ENCODE measurements at regions not wholly inside any gene's neighbourhood (a gene's known extent, or its start where the extent isn't known, plus 50 kb on each side); places are given as distances from the start of the nearest gene placed in this dataset.
"Not testable (repeated sequence)": the region's sequence is repeated elsewhere in the genome, so short reads cannot be mapped to it uniquely, and the experiment has no call there.

DNA sequence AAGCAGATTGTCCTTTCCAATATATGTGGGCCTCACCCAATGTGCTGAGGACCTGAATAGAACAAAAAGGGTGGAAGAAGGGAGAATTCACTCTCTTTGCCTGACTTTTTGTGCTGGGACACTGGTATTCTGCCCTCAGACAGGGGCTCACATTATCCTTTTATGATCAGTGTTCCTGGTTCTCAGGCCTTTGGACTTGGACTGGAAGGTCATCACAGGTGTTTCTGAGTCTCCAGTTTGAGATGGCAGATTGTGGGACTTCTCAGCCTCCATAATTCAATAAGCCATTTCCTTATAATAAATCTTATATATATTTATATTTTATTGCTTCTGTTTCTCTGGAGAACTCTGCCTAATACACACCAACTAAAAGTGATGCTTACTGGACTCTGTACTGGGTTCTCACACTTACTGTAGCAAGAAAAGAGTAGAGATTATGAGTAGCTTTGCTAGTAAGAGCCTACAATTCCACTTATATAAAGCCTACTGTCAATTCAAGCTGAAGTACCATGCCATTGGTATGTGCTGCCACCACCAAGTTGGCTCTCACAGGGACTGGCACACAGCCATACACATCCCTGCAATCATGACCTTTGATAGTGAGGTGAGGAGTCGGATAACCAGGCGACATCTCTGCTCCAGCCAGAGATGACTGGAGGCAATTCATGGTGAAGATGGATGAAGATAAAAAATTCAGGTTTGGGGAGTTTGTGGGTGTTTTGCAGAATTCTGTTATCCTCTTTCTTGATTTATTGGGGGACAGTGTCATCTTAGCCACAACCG lies 130.7 kb upstream of the NR3C1 start:
- no peak for DNase-seq (ENCODE audit: low spot score)

DNA sequence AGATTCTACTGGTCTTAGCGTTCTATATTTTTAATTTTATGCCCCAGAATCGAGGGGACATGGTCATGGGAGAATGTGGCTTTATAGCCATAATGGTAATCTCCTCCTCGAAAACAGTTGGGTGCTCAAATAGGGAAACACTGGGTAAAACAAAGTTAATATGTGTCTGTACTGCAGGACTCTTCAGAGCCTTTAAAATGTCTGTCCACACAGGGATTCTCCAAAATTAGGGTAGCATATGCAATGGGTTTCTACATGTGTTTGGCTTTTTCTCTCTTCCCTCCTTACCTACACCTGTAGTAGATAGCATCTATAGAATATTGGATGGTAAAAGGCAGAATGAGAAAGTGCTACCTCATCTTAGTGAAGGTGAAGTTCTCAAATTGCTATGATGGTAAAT lies 130.0 kb upstream of the NR3C1 start:
- DNase-seq (ENCODE audit: low spot score) = no peak

DNA sequence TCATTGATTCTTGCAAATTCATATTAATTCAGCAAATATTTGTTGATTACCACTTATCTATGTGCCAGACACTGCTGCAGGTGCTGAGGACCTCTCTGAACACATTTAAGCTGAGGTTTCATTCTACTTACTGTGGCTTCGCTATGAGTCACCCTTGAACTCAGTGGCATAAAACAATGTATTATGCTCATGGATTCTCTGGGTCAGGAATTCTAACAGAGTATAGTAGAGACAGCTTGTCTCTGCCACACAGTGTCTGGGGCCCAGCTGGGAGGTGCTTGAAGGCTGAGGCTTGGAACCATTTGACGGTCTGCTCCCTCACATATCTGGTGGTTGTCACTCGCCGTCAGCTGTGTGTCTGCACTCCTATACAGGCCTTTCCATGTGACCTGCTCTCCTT lies 124.3 kb upstream of the NR3C1 start:
- DNase-seq (ENCODE audit: low spot score) = no peak

DNA sequence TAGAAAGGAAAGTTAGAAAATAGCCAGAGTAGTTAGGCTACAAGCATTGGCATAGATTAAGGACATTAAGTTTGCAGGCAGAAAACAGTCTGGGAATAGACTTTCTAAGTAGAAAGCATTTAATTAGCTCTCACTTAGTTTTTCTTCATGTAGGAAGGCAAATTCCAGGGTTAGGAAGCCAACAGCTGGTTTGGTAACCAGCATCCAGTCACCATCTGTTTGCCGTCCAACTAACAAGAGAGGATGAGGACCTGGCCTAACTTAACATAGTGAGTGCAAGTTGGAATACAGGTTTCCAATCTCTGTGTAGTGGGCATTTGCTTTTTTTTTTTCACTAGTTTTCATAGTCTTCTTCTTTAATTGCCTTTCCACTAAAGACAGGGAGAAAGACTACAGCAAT lies 121.7 kb upstream of the NR3C1 start:
- no peak for DNase-seq (ENCODE audit: low spot score)

DNA sequence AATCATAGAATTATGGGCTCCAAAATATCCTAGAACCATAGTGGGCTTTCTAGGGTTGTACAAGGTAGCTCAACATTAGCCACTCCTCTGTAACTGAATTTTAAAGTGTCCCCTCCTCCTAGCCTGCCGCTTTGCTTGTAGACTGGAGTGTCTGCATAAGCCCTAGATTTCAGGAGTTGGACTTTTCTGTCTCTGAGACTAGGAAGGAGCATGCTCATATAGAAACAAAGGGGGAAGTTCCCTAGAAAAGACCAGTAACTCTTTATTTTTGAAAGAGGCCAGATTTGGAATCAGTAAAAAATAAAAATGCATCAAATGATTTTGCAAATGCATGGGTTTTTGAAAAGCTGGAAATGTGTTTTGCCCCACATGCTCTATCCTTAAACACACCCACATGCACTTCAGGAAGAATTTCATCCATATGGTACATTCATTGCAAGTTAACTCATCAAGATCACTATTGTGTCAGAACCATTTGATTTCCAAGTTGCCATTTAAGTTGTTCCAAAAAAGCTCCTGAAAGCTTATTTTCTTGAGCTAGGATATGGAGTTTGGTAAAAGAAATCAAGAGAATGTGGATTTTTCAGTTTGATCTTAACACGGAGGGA lies 121.0 kb upstream of the NR3C1 start:
- no peak for DNase-seq (ENCODE audit: low spot score)

DNA sequence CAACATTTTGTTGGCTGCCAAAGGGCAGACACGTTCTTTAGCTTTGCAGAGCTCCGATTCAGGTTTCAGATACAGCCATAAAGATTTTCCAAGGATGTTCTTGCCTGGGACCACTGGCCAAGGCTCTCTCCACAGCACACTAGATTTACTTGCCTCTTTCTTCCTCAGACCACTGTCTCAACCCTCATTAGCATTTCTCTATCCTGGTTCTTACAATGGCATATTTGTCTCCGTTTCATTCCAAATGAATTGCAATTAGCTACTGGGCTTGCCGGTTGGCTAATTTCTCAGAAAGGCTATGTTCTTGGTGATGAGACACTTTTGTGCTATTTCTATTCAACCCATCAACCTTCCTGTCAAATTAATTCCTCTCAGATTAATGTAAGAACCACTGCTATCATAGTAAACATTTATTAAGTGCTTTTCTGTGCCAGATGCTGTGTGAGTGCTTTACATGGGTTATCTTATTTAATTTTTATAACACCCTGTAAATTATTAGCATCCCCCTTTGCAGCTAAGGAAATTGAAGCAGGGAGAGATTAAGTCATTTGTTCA lies 118.4 kb upstream of the NR3C1 start:
- no peak for DNase-seq (ENCODE audit: low spot score)

DNA sequence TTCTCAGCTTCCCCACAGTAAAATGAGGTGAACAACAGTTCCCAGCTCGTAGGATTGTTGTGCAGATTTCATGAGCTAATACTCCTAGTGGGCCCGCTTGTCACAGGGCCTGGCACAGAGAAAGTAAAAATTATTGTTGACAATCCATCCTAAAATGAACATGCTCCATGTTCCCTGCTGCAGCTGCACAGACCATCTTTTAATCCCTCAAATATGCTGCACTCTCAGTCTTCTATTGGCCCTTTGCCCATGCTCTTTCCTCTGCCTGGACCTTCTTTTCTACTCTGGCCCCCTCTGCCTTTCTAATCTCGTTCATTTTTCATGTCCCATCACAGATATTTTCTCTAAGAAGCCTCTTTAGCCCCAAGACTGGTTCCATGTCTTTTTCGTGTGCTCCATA lies 117.7 kb upstream of the NR3C1 start:
- DNase-seq (ENCODE audit: low spot score) = no peak

DNA sequence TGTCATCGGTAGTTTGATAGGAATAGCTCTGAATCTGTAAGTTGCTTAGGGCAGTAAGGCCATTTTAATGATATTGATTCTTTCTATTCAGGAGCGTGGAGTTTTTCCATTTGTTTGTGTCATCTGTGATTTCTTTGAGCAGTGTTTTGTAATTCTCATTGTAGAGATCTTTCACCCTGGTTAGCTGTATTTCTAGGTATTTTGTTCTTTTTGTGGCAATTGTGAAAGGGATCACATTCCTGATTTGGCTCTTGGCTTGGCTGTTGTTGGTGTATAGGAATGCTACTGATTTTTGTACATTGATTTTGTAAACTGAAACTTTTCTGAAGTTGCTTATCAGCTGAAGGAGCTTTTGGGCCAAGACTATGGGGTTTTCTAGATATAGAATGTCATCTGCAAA lies 115.7 kb upstream of the NR3C1 start:
- not testable (repeated sequence) for DNase-seq (ENCODE audit: low spot score)

DNA sequence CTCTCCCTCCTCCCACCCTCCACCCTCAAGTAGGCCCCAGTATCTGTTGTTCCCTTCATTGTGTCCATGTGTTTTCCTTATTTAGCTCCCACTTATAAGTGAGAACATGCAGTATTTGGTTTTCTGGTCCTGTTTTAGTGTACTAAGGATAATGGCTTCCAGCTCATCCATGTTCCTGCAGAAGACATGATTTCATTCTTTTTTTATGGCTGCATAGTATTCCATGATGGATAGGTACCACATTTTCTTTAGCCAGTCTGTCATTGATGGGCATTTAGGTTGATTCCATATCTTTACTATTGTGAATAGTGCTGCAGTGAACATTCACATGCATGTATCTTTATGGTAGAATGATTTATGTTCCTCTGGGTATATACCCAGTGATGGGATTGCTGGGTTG lies 114.3 kb upstream of the NR3C1 start:
- not testable (repeated sequence) for DNase-seq (ENCODE audit: low spot score)

DNA sequence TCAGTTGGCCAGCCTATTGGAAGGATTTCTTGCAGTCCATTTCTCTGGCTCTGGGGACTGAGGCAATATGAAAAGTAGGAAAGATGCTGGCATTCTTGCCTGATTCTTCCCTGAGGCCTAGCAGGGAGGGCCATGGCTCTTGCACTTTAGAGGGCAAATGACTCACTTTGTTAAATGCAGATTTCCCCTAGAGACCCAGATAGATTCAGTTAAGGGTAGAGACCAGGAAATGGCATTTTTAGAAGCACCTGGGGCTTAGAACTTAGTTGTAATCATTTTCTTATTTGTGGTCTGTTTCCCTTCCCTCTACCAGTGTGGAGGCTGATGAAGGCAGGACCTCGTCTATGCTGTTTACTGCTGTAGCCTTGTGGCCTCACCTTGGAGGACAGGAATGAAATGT lies 112.8 kb upstream of the NR3C1 start:
- DNase-seq (ENCODE audit: low spot score) = no peak

DNA sequence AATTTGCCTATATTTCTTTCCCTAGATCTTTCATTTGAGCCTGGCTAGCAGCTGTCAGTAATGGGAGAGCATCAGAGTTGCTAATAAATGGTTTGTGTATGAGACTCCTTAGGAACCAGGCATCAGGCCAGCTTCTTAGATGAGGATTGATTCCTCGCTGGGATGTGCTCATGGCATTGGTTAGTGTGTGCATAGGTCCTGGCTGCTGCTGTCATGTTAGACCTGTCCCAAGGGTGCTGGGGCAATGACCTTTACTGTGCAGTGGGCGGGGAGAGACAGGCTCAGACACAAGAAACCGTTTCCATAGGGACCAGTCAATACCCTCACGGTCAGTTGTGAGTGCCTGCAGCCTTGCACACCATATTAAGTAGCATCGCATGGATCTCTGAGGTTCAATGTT lies 112.3 kb upstream of the NR3C1 start:
- DNase-seq (ENCODE audit: low spot score) = no peak

DNA sequence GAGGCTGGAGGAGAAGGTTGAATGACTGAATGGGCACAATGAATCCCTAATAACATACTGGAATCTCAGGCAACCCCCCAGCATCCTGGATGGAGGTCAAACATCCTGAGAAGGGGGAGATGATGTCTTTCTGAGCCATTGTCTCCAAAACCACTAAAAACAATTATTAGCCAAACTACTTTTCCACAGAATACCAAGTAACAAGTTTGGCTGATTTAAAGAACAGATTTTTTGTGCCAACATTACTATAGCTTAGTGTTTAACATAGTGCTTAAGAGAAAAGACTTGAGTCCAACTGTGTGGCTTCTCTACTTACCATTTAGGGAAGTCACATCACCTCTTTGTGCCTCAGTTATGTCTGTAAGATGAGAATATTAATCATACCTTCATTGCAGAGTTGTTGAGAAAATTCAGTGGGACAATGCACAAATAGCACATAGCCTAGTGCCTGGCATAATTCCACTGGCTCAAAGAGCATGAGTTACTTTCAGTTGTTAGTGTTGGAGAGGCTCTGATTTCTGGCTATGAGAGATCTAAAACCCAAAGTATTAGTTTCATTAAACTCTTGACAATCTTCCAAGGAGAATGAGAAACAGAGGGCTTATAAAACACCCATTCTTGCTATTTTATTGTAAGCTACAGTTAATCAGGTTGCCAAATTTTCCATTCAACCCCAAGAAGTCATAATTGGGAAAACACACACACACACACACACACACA lies 111.3 kb upstream of the NR3C1 start:
- DNase-seq (ENCODE audit: low spot score) = no peak

DNA sequence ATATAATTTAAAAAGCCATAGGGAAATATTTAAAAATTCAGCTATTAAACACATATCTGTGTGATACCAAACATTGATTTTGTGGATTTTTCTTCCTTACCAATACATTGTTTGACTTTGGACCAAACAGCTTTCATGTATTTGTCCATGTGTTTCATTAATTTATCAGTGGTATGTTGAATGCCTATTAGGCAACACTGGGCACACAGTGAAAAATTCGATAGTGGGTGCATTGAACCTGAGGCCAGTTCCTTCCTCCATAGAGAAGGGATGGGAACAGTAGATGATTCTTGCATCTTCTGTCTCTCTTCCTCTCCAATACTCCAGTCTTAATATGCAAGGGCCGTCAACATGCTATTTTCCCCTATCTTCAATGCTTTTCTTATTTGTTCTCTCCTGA lies 110.2 kb upstream of the NR3C1 start:
- no peak for DNase-seq (ENCODE audit: low spot score)

DNA sequence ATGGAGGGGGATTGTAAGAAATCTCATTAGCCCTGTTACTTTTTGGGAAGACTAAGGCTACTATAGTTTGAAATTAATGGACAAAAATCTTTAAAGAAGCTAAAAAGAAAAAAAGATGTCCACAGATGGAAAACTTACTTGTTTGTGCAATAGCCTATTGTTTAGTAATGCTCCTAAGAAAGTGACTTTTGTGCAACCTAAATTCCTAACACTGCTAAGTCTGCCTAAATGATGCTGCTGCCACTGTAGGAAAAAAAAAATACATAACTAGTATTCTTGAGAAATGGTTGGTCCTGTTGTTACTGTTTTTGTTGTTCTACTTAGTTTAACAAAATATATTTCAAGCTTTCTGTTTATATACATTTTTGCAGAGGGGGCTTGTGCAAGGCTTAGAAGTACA lies 108.2 kb upstream of the NR3C1 start:
- no peak for DNase-seq (ENCODE audit: low spot score)

DNA sequence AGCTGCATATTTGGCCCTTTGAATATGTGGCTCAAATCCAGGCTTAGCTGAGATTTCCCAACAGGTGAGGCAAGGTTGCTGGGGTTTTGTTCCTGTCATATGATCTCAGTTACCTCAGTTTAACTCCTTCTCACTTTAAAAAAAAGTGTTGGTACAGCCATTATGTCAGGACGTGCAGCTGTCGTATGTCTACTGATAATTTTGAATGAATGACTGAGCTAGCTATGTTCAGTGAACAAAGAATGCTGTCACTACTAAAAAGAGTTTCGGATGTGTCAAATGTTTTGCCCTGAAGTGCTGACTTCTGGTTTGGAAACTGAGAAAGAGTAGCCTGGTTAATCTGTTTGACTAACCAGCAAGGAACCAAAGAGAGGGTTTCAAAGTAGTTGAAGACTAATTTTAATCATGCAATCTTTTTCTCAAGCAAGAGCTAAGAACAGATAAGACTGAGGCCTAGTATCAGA lies 106.3 kb upstream of the NR3C1 start:
- no peak for DNase-seq (ENCODE audit: low spot score)

DNA sequence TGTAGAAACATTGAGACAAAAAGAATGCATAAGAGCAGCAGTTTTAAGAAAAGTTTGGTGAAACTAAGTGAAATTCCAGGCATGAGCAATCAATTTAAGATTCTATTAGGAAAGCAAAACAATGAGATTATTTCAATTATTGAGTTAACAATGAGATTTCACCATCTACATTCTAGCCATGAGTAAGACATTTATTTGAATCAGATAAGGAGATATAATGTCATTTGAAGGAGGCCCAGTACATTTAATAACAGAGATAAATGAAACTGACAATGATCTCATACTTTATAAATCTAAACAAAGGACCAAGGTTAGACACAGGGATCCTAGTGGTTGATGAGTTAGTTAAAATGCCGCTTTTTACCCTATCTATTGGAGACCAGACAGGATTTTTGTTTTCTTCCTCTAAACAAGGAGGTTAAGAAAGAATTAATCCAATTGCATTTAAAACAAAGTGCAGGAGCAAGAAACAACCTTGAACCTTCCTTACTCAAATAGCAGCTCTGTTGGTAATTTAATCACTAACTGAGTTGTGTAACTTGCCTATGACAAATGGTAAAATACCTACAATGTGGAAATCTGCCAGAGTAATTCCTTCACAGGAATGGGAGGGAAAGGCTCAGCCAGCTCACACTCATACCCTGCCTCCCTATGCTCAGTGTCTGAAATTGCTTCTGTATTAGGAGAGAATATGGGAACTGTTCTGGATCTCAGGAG lies 103.5 kb upstream of the NR3C1 start:
- peak; percentile 90 for DNase-seq (ENCODE audit: low spot score)

DNA sequence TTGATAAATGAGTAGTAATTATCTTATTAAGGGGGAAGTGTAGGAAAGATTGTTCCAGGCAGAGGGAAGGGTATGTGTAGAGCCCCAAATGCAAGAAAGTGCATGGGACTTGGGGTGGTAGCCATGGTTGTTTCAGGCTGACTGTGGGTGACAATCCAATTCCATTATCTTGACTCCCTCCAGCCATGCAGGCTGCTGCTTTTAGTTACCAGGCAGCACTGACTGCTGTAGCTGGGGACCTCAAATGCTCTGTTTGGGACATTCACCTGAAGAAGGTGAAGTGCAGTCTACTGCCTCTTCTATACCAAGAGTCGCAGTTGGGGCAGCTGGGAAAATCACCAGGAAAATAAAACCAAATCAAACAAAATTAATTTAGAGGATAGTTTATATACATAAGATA lies 102.4 kb upstream of the NR3C1 start:
- DNase-seq (ENCODE audit: low spot score) = no peak

DNA sequence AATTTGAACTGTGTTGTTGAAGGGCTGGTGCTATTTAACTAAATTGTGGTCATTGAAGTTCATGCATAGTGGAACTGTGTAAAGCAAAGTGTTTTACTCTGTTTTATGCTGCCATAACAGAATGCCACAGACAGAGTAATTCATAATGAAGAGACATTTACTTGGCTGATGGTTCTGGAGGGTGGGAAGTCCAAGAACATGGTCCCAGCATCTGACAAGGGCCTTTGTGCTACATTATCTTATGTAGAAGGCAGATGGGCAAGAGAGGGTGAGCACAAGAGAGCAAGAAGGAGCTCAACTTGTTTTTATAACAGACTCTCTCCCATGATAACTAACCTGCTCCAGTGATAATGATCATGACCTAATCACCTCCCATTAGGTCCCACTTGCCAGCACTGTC lies 101.9 kb upstream of the NR3C1 start:
- DNase-seq (ENCODE audit: low spot score) = no peak

DNA sequence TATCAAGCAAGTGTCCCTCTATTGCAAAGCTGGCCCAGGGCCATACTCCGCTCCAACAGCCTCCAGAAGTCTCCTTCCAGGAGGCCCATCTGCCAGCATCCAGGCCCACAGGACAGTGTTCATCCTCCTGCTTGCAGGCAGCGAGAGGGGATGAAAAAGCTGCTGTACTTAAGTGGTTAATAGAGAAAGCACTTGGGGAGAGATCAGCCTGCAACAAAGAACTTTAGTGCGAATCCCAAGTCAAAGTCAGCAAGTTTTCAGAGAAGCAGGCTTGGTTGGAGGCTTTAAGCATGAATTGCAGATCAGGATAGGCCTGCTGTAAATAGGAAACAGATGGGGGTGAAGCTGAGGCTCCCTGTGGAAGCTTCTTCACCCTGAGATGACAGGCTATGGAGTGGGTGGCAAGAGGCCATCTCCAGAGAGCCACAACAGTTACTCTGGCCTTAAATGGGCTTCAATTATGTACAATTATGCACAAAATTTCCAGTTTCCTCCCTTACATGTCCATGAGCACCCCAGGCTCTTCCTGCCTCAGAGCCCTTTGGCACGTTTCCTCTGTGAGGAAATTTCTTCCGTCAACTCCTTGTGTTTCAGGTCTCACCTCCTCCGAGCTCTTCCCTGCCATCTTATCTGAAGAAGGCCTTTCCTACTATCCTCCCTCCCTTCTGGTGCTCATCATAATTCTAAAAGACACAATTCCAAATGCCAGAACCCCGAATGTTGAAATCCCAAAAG lies 98.0 kb upstream of the NR3C1 start:
- no peak for DNase-seq (ENCODE audit: low spot score)

DNA sequence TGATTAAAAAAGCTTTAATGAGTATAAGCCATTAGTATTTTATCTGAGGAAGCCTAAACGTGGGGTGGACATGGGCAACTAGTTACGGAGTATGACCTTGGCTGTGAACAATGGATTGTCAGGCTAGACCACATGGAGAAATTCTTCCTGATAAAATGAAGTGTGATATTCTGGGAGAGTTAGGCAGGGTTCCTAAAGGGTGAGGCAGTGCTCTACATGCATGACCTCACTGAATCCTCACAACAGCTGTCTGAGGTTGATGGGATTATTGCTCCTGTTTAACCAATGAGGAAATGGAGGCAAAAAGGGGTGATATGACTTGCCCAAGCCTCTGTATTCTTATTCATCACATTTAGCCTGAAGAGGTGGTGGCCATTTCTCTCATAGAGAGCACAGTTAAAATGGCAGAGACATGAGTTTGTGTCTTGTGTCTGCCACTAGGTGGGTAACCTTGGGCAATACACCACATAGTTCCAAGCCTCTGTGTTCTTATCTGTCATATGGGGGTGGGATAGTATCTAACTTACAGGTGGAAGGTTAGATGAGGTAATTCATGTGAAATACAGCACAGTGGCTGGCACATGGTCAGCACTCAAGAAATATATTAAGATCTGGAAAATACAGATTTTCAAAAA lies 96.1 kb upstream of the NR3C1 start:
- no peak for DNase-seq (ENCODE audit: low spot score)

DNA sequence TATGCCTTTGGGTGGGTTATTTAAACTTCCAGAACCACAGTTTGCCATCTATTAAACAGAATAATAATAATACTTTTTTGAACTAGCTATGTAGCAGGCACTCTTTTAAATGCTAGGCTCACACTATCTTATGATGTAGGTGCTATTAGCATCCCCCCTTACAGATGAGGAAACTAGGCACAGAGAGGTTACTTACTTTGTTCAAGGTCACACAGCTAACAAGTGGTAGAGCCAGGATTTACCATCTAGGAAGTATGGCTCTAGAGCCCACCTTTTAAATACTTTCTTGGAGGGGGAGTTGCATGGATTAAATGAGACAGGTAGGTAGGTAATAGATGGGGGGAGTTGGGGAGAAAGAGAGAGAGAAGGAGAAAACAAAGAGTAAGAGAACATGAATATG lies 95.3 kb upstream of the NR3C1 start:
- no peak for DNase-seq (ENCODE audit: low spot score)

Measured in H4 (cell line).